ENCODE measurements at regions not wholly inside any gene's neighbourhood (a gene's known extent, or its start where the extent isn't known, plus 50 kb on each side); places are given as distances from the start of the nearest gene placed in this dataset.
A peak's percentile ranks its signal among the peaks of the same experiment; 100 is the strongest.

DNA sequence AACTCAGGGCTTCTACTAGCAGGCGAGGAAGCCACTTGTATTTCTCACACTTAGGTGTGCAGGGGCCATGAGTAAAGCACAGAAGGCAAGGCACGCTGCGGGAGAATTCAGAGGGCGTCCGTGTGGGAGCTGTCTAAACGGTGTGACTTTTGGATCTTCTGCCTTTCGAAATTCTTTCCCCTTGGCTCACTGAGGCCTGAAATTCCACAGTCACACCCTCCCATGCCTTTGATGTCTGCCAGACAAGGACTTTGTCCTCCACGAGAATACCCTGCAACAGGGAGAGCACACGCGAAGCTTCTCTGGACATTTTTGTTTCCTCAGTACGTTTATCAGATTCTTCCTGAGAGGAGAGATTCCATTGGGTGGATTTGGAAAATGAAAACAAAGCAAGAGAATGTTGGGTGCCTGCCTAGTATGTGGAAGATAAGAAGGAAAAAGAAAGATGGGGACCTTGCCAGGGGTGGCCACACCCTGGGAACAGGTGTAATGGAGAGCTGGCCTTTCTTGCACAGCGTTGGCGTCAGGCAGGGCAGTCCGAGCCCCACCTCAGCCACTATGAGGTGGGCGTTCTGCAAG, 235.7 kb downstream of the MYLK4 start (continued):
- TF ChIP-seq, protein P1, sequence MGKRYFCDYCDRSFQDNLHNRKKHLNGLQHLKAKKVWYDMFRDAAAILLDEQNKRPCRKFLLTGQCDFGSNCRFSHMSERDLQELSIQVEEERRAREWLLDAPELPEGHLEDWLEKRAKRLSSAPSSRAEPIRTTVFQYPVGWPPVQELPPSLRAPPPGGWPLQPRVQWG (CRISPR knock-in tag; IDR thresholded peaks at IDR 0.05; ENCODE audit: borderline replicate concordance, low read depth): no peak
- TF ChIP-seq, protein P2, sequence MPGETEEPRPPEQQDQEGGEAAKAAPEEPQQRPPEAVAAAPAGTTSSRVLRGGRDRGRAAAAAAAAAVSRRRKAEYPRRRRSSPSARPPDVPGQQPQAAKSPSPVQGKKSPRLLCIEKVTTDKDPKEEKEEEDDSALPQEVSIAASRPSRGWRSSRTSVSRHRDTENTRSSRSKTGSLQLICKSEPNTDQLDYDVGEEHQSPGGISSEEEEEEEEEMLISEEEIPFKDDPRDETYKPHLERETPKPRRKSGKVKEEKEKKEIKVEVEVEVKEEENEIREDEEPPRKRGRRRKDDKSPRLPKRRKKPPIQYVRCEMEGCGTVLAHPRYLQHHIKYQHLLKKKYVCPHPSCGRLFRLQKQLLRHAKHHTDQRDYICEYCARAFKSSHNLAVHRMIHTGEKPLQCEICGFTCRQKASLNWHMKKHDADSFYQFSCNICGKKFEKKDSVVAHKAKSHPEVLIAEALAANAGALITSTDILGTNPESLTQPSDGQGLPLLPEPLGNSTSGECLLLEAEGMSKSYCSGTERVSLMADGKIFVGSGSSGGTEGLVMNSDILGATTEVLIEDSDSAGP (CRISPR knock-in tag; IDR thresholded peaks at IDR 0.05; ENCODE audit: borderline replicate concordance): 0 out of 2 replicates have a peak, but pooled peaks have one; percentile 48
- TF ChIP-seq ZKSCAN1 (IDR thresholded peaks at IDR 0.05; ENCODE audit: low read length) (no peak), ZBTB7A (CRISPR knock-in tag; IDR thresholded peaks at IDR 0.05) (no peak; the same call in 1 of the 2 replicates), ZBTB8A (CRISPR knock-in tag; IDR thresholded peaks at IDR 0.05; ENCODE audit: borderline replicate concordance, low read depth) (no peak), SRY (CRISPR knock-in tag; IDR thresholded peaks at IDR 0.05) (no peak), TEAD2 (CRISPR knock-in tag; IDR thresholded peaks at IDR 0.05) (no peak), ZNF749 (CRISPR knock-in tag; IDR thresholded peaks at IDR 0.05; ENCODE audit: borderline replicate concordance) (no peak), TARDBP (CRISPR knock-in tag; IDR thresholded peaks at IDR 0.05) (peak; percentile 95), KDM3A (CRISPR knock-in tag; IDR thresholded peaks at IDR 0.05; ENCODE audit: low read depth) (peak; percentile 86), HNRNPH1 (optimal IDR thresholded peaks at IDR 0.05; ENCODE audit: low read depth, low read length) (no peak), ZNF672 (CRISPR knock-in tag; IDR thresholded peaks at IDR 0.05) (no peak), CEBPG (CRISPR knock-in tag; IDR thresholded peaks at IDR 0.05) (peak; percentile 87)
- TF ChIP-seq, protein P3, sequence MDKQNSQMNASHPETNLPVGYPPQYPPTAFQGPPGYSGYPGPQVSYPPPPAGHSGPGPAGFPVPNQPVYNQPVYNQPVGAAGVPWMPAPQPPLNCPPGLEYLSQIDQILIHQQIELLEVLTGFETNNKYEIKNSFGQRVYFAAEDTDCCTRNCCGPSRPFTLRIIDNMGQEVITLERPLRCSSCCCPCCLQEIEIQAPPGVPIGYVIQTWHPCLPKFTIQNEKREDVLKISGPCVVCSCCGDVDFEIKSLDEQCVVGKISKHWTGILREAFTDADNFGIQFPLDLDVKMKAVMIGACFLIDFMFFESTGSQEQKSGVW (CRISPR knock-in tag; IDR thresholded peaks at IDR 0.05; ENCODE audit: borderline replicate concordance): no peak
- TF ChIP-seq, protein P4, sequence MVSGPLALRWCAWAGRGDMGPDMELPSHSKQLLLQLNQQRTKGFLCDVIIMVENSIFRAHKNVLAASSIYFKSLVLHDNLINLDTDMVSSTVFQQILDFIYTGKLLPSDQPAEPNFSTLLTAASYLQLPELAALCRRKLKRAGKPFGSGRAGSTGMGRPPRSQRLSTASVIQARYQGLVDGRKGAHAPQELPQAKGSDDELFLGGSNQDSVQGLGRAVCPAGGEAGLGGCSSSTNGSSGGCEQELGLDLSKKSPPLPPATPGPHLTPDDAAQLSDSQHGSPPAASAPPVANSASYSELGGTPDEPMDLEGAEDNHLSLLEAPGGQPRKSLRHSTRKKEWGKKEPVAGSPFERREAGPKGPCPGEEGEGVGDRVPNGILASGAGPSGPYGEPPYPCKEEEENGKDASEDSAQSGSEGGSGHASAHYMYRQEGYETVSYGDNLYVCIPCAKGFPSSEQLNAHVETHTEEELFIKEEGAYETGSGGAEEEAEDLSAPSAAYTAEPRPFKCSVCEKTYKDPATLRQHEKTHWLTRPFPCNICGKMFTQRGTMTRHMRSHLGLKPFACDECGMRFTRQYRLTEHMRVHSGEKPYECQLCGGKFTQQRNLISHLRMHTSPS (CRISPR knock-in tag; IDR thresholded peaks at IDR 0.05; ENCODE audit: low read depth): no peak
- TF ChIP-seq, protein P5, sequence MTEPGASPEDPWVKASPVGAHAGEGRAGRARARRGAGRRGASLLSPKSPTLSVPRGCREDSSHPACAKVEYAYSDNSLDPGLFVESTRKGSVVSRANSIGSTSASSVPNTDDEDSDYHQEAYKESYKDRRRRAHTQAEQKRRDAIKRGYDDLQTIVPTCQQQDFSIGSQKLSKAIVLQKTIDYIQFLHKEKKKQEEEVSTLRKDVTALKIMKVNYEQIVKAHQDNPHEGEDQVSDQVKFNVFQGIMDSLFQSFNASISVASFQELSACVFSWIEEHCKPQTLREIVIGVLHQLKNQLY (CRISPR knock-in tag; IDR thresholded peaks at IDR 0.05): peak; percentile 95
- TF ChIP-seq, protein P6, sequence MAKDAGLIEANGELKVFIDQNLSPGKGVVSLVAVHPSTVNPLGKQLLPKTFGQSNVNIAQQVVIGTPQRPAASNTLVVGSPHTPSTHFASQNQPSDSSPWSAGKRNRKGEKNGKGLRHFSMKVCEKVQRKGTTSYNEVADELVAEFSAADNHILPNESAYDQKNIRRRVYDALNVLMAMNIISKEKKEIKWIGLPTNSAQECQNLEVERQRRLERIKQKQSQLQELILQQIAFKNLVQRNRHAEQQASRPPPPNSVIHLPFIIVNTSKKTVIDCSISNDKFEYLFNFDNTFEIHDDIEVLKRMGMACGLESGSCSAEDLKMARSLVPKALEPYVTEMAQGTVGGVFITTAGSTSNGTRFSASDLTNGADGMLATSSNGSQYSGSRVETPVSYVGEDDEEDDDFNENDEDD (CRISPR knock-in tag; IDR thresholded peaks at IDR 0.05; ENCODE audit: borderline replicate concordance): peak; percentile 89
- TF ChIP-seq, protein P7, sequence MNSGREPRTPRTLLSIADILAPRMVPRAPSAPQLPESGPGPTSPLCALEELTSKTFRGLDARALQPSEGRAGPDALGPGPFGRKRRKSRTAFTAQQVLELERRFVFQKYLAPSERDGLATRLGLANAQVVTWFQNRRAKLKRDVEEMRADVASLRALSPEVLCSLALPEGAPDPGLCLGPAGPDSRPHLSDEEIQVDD (CRISPR knock-in tag; IDR thresholded peaks at IDR 0.05; ENCODE audit: borderline replicate concordance): no peak
- TF ChIP-seq, protein P8, sequence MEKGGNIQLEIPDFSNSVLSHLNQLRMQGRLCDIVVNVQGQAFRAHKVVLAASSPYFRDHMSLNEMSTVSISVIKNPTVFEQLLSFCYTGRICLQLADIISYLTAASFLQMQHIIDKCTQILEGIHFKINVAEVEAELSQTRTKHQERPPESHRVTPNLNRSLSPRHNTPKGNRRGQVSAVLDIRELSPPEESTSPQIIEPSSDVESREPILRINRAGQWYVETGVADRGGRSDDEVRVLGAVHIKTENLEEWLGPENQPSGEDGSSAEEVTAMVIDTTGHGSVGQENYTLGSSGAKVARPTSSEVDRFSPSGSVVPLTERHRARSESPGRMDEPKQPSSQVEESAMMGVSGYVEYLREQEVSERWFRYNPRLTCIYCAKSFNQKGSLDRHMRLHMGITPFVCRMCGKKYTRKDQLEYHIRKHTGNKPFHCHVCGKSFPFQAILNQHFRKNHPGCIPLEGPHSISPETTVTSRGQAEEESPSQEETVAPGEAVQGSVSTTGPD (CRISPR knock-in tag; IDR thresholded peaks at IDR 0.05): no peak
- TF ChIP-seq, protein P9, sequence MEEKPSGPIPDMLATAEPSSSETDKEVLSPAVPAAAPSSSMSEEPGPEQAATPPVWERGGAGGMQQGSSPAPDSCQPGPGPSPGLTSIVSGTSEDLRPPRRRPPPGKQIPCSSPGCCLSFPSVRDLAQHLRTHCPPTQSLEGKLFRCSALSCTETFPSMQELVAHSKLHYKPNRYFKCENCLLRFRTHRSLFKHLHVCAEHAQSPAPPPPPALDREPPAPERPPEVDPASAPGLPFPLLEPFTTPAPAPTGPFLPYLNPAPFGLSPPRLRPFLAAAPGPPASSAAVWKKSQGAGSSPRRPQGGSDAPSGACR (CRISPR knock-in tag; IDR thresholded peaks at IDR 0.05): 0 out of 2 replicates have a peak, but pooled peaks have one; percentile 29
